ENCODE measurements at regions not wholly inside any gene's neighbourhood (a gene's known extent, or its start where the extent isn't known, plus 50 kb on each side); places are given as distances from the start of the nearest gene placed in this dataset.

DNA sequence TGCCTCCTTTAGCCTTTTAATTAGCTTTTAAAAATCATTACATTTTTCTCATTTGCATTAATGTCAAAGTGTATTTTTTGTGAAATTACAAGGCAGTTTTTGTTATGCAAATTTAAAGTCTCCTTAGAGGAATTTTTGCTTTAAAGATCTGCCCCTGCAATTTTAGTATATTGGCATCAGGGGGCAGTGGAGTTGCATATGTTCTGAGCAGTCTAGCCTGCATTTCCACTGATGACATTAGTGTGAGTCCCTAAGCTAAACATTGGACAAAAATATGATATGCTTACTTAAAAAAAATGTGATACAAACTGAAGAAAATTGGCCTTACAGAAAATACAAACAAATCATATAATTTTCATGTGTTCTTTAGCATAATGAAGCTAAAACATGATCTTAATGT lies 426.5 kb downstream of the SLC4A3 start:
- intact Hi-C loops (cut with DNase I), result no loop called here
- Histone ChIP-seq H3K36me3 (no peaks in the 10 kb centered on the region), H3K27ac (no peak overlapping the region), H3K4me1 (no peaks in the 10 kb centered on the region), H3K4me3 (no peak overlapping the region), H3K27me3 (no peaks in the 10 kb centered on the region), H3K9me3 (no peaks in the 10 kb centered on the region)
- no peak for ATAC-seq
- TF ChIP-seq, protein P1, sequence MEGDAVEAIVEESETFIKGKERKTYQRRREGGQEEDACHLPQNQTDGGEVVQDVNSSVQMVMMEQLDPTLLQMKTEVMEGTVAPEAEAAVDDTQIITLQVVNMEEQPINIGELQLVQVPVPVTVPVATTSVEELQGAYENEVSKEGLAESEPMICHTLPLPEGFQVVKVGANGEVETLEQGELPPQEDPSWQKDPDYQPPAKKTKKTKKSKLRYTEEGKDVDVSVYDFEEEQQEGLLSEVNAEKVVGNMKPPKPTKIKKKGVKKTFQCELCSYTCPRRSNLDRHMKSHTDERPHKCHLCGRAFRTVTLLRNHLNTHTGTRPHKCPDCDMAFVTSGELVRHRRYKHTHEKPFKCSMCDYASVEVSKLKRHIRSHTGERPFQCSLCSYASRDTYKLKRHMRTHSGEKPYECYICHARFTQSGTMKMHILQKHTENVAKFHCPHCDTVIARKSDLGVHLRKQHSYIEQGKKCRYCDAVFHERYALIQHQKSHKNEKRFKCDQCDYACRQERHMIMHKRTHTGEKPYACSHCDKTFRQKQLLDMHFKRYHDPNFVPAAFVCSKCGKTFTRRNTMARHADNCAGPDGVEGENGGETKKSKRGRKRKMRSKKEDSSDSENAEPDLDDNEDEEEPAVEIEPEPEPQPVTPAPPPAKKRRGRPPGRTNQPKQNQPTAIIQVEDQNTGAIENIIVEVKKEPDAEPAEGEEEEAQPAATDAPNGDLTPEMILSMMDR (IDR thresholded peaks at IDR 0.05), result no peak
- DNase-seq, result no peak
- no peak for FAIRE-seq

DNA sequence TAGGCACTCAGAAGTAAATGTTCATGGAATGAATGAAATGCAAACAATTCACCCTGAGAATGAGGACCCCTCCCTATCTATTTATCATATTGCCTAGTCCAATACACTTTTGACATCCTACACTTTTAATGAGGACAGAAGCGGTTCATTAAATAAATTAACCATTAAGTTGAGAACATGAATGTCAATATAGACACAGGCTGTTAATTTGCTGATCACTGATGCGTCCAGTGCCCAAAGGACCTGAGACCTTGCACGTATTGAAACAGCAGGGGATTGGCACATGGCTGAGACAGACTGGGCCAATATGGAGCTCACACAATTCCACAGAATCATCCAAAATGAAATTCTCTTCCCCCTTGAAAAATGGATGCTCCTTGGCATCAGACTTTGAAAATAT lies 430.0 kb downstream of the SLC4A3 start:
- 82 to 87% methylated on average over 3 of the region's 3 CpGs for WGBS, 2 donors
- intact Hi-C loops (cut with DNase I), result no loop called here
- no peak overlapping the region for H3K27ac ChIP-seq
- no peaks in the 10 kb centered on the region for H3K36me3 ChIP-seq
- no peaks in the 10 kb centered on the region for H3K4me1 ChIP-seq
- no peak overlapping the region for H3K4me3 ChIP-seq
- H3K27me3 ChIP-seq, result no peaks in the 10 kb centered on the region
- DNase-seq (no peak), FAIRE-seq (no peak), ATAC-seq (no peak)
- TF ChIP-seq, protein P1 (IDR thresholded peaks at IDR 0.05), result no peak
- no peaks in the 10 kb centered on the region for H3K9me3 ChIP-seq

DNA sequence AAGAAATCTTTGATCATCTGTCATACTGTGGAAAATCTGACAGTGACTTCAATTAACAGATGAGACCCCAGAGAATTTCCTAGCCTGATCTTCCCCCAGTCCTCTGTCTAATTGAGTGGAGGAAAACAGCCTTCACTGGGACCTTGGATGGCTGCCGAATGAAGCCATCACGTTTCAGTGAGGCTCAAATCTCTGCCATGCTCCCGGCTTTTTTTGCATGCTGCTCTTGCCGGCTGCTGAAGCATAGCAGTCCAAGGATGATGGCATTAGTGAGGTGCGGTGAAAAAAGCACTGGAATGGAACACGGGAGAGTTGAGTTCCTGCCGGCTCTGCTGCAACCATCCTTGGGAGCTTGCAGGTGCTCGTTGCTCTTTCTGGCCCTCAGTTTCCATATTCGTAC lies 430.5 kb downstream of the SLC4A3 start:
- no peaks in the 10 kb centered on the region for H3K27me3 ChIP-seq
- no peak for DNase-seq
- TF ChIP-seq, protein P1 (IDR thresholded peaks at IDR 0.05), result no peak
- H3K4me1 ChIP-seq, result no peaks in the 10 kb centered on the region
- H3K36me3 ChIP-seq, result no peaks in the 10 kb centered on the region
- no peak for ATAC-seq
- WGBS, 2 donors, result 67 to 81% methylated on average over 9 of the region's 9 CpGs
- intact Hi-C loops (cut with DNase I), result no loop called here
- no peaks in the 10 kb centered on the region for H3K9me3 ChIP-seq
- no peak overlapping the region for H3K27ac ChIP-seq
- H3K4me3 ChIP-seq, result no peak overlapping the region
- FAIRE-seq, result no peak

DNA sequence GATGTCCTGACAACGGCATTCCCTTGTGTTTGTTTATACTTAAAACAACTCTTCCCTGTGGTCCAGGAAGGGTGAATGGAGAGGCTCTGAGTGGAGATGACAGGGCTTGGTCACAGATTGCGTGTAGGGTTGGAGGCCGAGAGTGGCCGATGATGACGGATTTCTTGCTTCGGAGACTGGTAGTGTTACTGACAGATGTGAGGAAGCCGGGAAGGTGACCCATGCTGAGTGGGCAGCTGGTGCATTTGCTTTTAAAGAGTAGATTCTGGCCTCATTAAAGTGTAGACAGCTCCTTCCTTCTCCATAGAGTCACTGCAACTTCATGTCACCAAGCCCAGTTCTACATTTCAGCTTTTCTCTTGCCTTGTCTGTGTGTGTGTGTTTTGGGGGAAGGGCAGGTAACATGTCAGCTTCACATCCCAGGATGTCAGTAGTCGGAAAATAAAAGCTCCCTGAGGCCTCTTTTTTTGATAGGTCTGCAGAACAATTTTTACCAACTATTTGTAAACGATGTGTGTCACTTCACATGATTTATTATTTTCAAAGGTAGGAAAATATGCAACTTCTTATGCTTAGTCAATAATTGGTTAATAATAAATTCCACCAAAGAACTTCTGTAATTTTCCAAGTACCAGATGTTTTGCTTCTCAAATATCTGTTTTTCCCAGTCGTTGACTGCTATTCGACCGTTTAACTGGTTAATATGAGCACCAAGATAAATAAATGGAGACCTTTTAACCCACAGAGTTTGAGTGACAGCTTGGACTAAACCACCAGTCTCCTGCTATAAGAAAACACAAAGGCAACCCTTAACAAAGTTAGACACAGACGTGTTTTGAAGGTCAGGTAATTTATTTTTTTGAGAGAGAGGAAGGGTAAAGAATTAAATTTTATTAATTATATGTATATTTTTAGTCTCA lies 436.9 kb downstream of the SLC4A3 start:
- intact Hi-C loops (cut with DNase I), result no loop called here
- no peak for FAIRE-seq
- 44 to 47% methylated on average over 13 of the region's 13 CpGs for WGBS, 2 donors

More for the DNA sequence above, 436.9 kb downstream of the SLC4A3 start:
- H3K4me3 ChIP-seq, result no peak overlapping the region
- no peaks in the 10 kb centered on the region for H3K36me3 ChIP-seq
- H3K4me1 ChIP-seq, result no peaks in the 10 kb centered on the region
- ATAC-seq (peak in 2 of 4 donors; percentile 39 to 62), DNase-seq (no peak)
- H3K27me3 ChIP-seq, result no peaks in the 10 kb centered on the region
- no peaks in the 10 kb centered on the region for H3K9me3 ChIP-seq
- TF ChIP-seq, protein P1 (IDR thresholded peaks at IDR 0.05), result no peak
- H3K27ac ChIP-seq, result no peak overlapping the region

Data from pancreas (tissue), 10 donors.